ENCODE measurements at regions not wholly inside any gene's neighbourhood (a gene's known extent, or its start where the extent isn't known, plus 50 kb on each side); places are given as distances from the start of the nearest gene placed in this dataset.

GRCh38 chr6:98686008-98686601, 148.3 kb upstream of the POU3F2 start:
- no peak for DNase-seq (ENCODE audit: low read depth)
- Histone ChIP-seq H3K27me3 (replicated peaks; ENCODE audit: control insufficient read depth, insufficient read depth, low read length) (no peaks in the 10 kb centered on the region), H3K9me3 (ENCODE audit: control insufficient read depth, low read length) (no peaks in the 10 kb centered on the region), H3K36me3 (ENCODE audit: control insufficient read depth, insufficient read depth, low read length, severe bottlenecking) (no peaks in the 10 kb centered on the region), H3K4me3 (ENCODE audit: low read length) (no peak overlapping the region), H3K9ac (ENCODE audit: low read length) (no peak overlapping the region), H3K4me1 (ENCODE audit: control insufficient read depth, insufficient read depth, low read length) (no peaks in the 10 kb centered on the region)

- H3K4me3 ChIP-seq (ENCODE audit: low read length) = no peak overlapping the region
- no peaks in the 10 kb centered on the region for H3K27me3 ChIP-seq (replicated peaks; ENCODE audit: control insufficient read depth, insufficient read depth, low read length)
- no peaks in the 10 kb centered on the region for H3K36me3 ChIP-seq (ENCODE audit: control insufficient read depth, insufficient read depth, low read length, severe bottlenecking)
- no peak overlapping the region for H3K9ac ChIP-seq (ENCODE audit: low read length)
- no peaks in the 10 kb centered on the region for H3K4me1 ChIP-seq (ENCODE audit: control insufficient read depth, insufficient read depth, low read length)
- no peaks in the 10 kb centered on the region for H3K9me3 ChIP-seq (ENCODE audit: control insufficient read depth, low read length)
- DNase-seq (ENCODE audit: low read depth) = no peak
These were observed 146.6 kb upstream of the POU3F2 start for GRCh38 chr6:98687752-98688151.

GRCh38 chr6:98695091-98695801, 139.1 kb upstream of the POU3F2 start:
- H3K36me3 ChIP-seq (ENCODE audit: control insufficient read depth, insufficient read depth, low read length, severe bottlenecking) = no peaks in the 10 kb centered on the region
- no peaks in the 10 kb centered on the region for H3K9me3 ChIP-seq (ENCODE audit: control insufficient read depth, low read length)
- H3K27me3 ChIP-seq (replicated peaks; ENCODE audit: control insufficient read depth, insufficient read depth, low read length) = no peaks in the 10 kb centered on the region
- H3K4me1 ChIP-seq (ENCODE audit: control insufficient read depth, insufficient read depth, low read length) = no peaks in the 10 kb centered on the region
- no peak for DNase-seq (ENCODE audit: low read depth)
- no peak overlapping the region for H3K4me3 ChIP-seq (ENCODE audit: low read length)
- H3K9ac ChIP-seq (ENCODE audit: low read length) = no peak overlapping the region

GRCh38 chr6:98711380-98711779, 123.0 kb upstream of the POU3F2 start:
- Histone ChIP-seq H3K4me1 (ENCODE audit: control insufficient read depth, insufficient read depth, low read length) (no peaks in the 10 kb centered on the region), H3K27me3 (replicated peaks; ENCODE audit: control insufficient read depth, insufficient read depth, low read length) (peaks cover 14% of the 10 kb centered on the region)
- DNase-seq (ENCODE audit: low read depth) = no peak

GRCh38 chr6:98716341-98716740, 118.0 kb upstream of the POU3F2 start:
- Histone ChIP-seq H3K9ac (ENCODE audit: low read length) (no peak overlapping the region), H3K4me1 (ENCODE audit: control insufficient read depth, insufficient read depth, low read length) (no peaks in the 10 kb centered on the region), H3K27me3 (replicated peaks; ENCODE audit: control insufficient read depth, insufficient read depth, low read length) (peaks cover 16% of the 10 kb centered on the region), H3K36me3 (ENCODE audit: control insufficient read depth, insufficient read depth, low read length, severe bottlenecking) (no peaks in the 10 kb centered on the region), H3K9me3 (ENCODE audit: control insufficient read depth, low read length) (no peaks in the 10 kb centered on the region), H3K4me3 (ENCODE audit: low read length) (no peak overlapping the region)
- no peak for DNase-seq (ENCODE audit: low read depth)

More at GRCh38 chr6:98711380-98711779, 123.0 kb upstream of the POU3F2 start:
- H3K36me3 ChIP-seq (ENCODE audit: control insufficient read depth, insufficient read depth, low read length, severe bottlenecking) = no peaks in the 10 kb centered on the region
- no peak overlapping the region for H3K4me3 ChIP-seq (ENCODE audit: low read length)
- H3K9ac ChIP-seq (ENCODE audit: low read length) = no peak overlapping the region
- H3K9me3 ChIP-seq (ENCODE audit: control insufficient read depth, low read length) = no peaks in the 10 kb centered on the region

GRCh38 chr6:98717322-98717877, 117.0 kb upstream of the POU3F2 start:
- no peak overlapping the region for H3K9ac ChIP-seq (ENCODE audit: low read length)
- peaks cover 16% of the 10 kb centered on the region for H3K27me3 ChIP-seq (replicated peaks; ENCODE audit: control insufficient read depth, insufficient read depth, low read length)
- H3K4me3 ChIP-seq (ENCODE audit: low read length) = no peak overlapping the region
- H3K4me1 ChIP-seq (ENCODE audit: control insufficient read depth, insufficient read depth, low read length) = no peaks in the 10 kb centered on the region
- H3K9me3 ChIP-seq (ENCODE audit: control insufficient read depth, low read length) = no peaks in the 10 kb centered on the region
- H3K36me3 ChIP-seq (ENCODE audit: control insufficient read depth, insufficient read depth, low read length, severe bottlenecking) = no peaks in the 10 kb centered on the region
- DNase-seq (ENCODE audit: low read depth) = no peak

GRCh38 chr6:98717988-98718387, 116.4 kb upstream of the POU3F2 start:
- peaks cover 16% of the 10 kb centered on the region for H3K27me3 ChIP-seq (replicated peaks; ENCODE audit: control insufficient read depth, insufficient read depth, low read length)
- H3K9ac ChIP-seq (ENCODE audit: low read length) = no peak overlapping the region
- H3K4me1 ChIP-seq (ENCODE audit: control insufficient read depth, insufficient read depth, low read length) = no peaks in the 10 kb centered on the region
- DNase-seq (ENCODE audit: low read depth) = no peak
- no peaks in the 10 kb centered on the region for H3K36me3 ChIP-seq (ENCODE audit: control insufficient read depth, insufficient read depth, low read length, severe bottlenecking)
- H3K4me3 ChIP-seq (ENCODE audit: low read length) = no peak overlapping the region
- H3K9me3 ChIP-seq (ENCODE audit: control insufficient read depth, low read length) = no peaks in the 10 kb centered on the region

GRCh38 chr6:98724537-98724936, 109.8 kb upstream of the POU3F2 start:
- no peak overlapping the region for H3K9ac ChIP-seq (ENCODE audit: low read length)
- H3K27me3 ChIP-seq (replicated peaks; ENCODE audit: control insufficient read depth, insufficient read depth, low read length) = no peaks in the 10 kb centered on the region
- no peak overlapping the region for H3K4me3 ChIP-seq (ENCODE audit: low read length)
- H3K4me1 ChIP-seq (ENCODE audit: control insufficient read depth, insufficient read depth, low read length) = no peaks in the 10 kb centered on the region
- H3K36me3 ChIP-seq (ENCODE audit: control insufficient read depth, insufficient read depth, low read length, severe bottlenecking) = no peaks in the 10 kb centered on the region
- H3K9me3 ChIP-seq (ENCODE audit: control insufficient read depth, low read length) = no peaks in the 10 kb centered on the region
- no peak for DNase-seq (ENCODE audit: low read depth)

- no peak overlapping the region for H3K4me3 ChIP-seq (ENCODE audit: low read length)
- no peak overlapping the region for H3K9ac ChIP-seq (ENCODE audit: low read length)
- no peaks in the 10 kb centered on the region for H3K27me3 ChIP-seq (replicated peaks; ENCODE audit: control insufficient read depth, insufficient read depth, low read length)
- no peaks in the 10 kb centered on the region for H3K9me3 ChIP-seq (ENCODE audit: control insufficient read depth, low read length)
- H3K4me1 ChIP-seq (ENCODE audit: control insufficient read depth, insufficient read depth, low read length) = no peaks in the 10 kb centered on the region
- no peaks in the 10 kb centered on the region for H3K36me3 ChIP-seq (ENCODE audit: control insufficient read depth, insufficient read depth, low read length, severe bottlenecking)
- DNase-seq (ENCODE audit: low read depth) = no peak
These were observed 87.1 kb upstream of the POU3F2 start for GRCh38 chr6:98747273-98747672.

- Histone ChIP-seq H3K36me3 (ENCODE audit: control insufficient read depth, insufficient read depth, low read length, severe bottlenecking) (no peaks in the 10 kb centered on the region), H3K4me3 (ENCODE audit: low read length) (no peak overlapping the region), H3K4me1 (ENCODE audit: control insufficient read depth, insufficient read depth, low read length) (no peaks in the 10 kb centered on the region), H3K9me3 (ENCODE audit: control insufficient read depth, low read length) (no peaks in the 10 kb centered on the region), H3K9ac (ENCODE audit: low read length) (no peak overlapping the region), H3K27me3 (replicated peaks; ENCODE audit: control insufficient read depth, insufficient read depth, low read length) (no peaks in the 10 kb centered on the region)
- peak; percentile 17 for DNase-seq (ENCODE audit: low read depth)
These were observed 86.4 kb upstream of the POU3F2 start for GRCh38 chr6:98747960-98748359.

GRCh38 chr6:98759459-98759858, 74.9 kb upstream of the POU3F2 start:
- H3K9ac ChIP-seq (ENCODE audit: low read length) = no peak overlapping the region
- no peaks in the 10 kb centered on the region for H3K27me3 ChIP-seq (replicated peaks; ENCODE audit: control insufficient read depth, insufficient read depth, low read length)
- DNase-seq (ENCODE audit: low read depth) = no peak
- H3K36me3 ChIP-seq (ENCODE audit: control insufficient read depth, insufficient read depth, low read length, severe bottlenecking) = no peaks in the 10 kb centered on the region
- no peaks in the 10 kb centered on the region for H3K9me3 ChIP-seq (ENCODE audit: control insufficient read depth, low read length)
- no peak overlapping the region for H3K4me3 ChIP-seq (ENCODE audit: low read length)
- no peaks in the 10 kb centered on the region for H3K4me1 ChIP-seq (ENCODE audit: control insufficient read depth, insufficient read depth, low read length)
